WTC11 (cell line): ENCODE measurements at regions not wholly inside any gene's neighbourhood (a gene's known extent, or its start where the extent isn't known, plus 50 kb on each side); places are given as distances from the start of the nearest gene placed in this dataset.

Source experiments
- ATAC-seq: fragments of 200-7000 bp; cut with Tn5 transposase; 2 replicates; pipeline ENCODE4 v1.10.0; 2021; ENCODE audit warnings: mild to moderate bottlenecking, moderate library complexity
- CTCF ChIA-PET: fragments of 300-600 bp; sonication (Branson Sonifier 250); formaldehyde crosslinking; loops from one replicate; lab custom pipeline; 2021; ENCODE audit warnings: antibody characterized with exemption; lab: Charles Lee
- POLR2A ChIA-PET: fragments of 350-600 bp; sonication (Branson Sonifier 250); formaldehyde crosslinking; loops from one replicate; lab custom pipeline; 2021; ENCODE audit warnings: antibody characterized with exemption; lab: Charles Lee
- DNase-seq: peaks from one replicate; pipeline ENCODE4 v3.0.0; 2021; ENCODE audit warnings: low spot score
- H3K27ac Mint-ChIP-seq: 2 replicates; pipeline ENCODE4 v1.8.0; 2021; ENCODE audit warnings: mixed read lengths
- H3K27me3 Mint-ChIP-seq: 2 replicates; pipeline ENCODE4 v1.8.0; 2021; ENCODE audit warnings: low read depth, mild to moderate bottlenecking, moderate library complexity, mixed read lengths
- H3K36me3 Mint-ChIP-seq: 2 replicates; pipeline ENCODE4 v1.8.0; 2021; ENCODE audit warnings: mixed read lengths
- H3K4me1 Mint-ChIP-seq: 2 replicates; pipeline ENCODE4 v1.8.0; 2022; ENCODE audit warnings: mixed read lengths
- H3K4me3 Mint-ChIP-seq: 2 replicates; pipeline ENCODE4 v1.8.0; 2021; ENCODE audit warnings: mild to moderate bottlenecking, moderate library complexity, mixed read lengths
- H3K9me3 Mint-ChIP-seq: 2 replicates; pipeline ENCODE4 v1.8.0; 2021; ENCODE audit warnings: mixed read lengths
- AR ChIP-seq: fragments of 250-450 bp; sonication (Bioruptor Pico); IDR thresholded peaks from 2 replicates; pipeline ENCODE4 v1.9.0; 2021; ENCODE audit warnings: mild to moderate bottlenecking
- CREB1 ChIP-seq: sonication (generic); formaldehyde crosslinking; IDR thresholded peaks from 2 replicates; pipeline ENCODE4 v1.8.0; 2023; ENCODE audit warnings: mild to moderate bottlenecking, missing genetic modification reagents
- ETV6 ChIP-seq: sonication (generic); formaldehyde crosslinking; IDR thresholded peaks from 2 replicates; pipeline ENCODE4 v1.8.1; 2022; ENCODE audit warnings: mild to moderate bottlenecking, missing genetic modification reagents
- FOXK1 ChIP-seq: sonication (generic); formaldehyde crosslinking; IDR thresholded peaks from 2 replicates; pipeline ENCODE4 v1.8.0; 2022; ENCODE audit warnings: mild to moderate bottlenecking, moderate library complexity, missing genetic modification reagents
- GRHL2 ChIP-seq: fragments of 250-450 bp; sonication (Bioruptor Pico); IDR thresholded peaks from 2 replicates; pipeline ENCODE4 v1.8.0; 2022; ENCODE audit warnings: mild to moderate bottlenecking, moderate library complexity; ENCODE audit not compliant: insufficient replicate concordance, severe bottlenecking
- IRF2 ChIP-seq: sonication (generic); formaldehyde crosslinking; IDR thresholded peaks from 2 replicates; pipeline ENCODE4 v1.8.0; 2022; ENCODE audit warnings: low read depth, missing genetic modification reagents, borderline replicate concordance
- MYBL2 ChIP-seq: sonication (generic); formaldehyde crosslinking; IDR thresholded peaks from 2 replicates; pipeline ENCODE4 v1.8.1; 2023; ENCODE audit warnings: mild to moderate bottlenecking, moderate library complexity, missing genetic modification reagents
- NFE2L1 ChIP-seq: sonication (generic); formaldehyde crosslinking; IDR thresholded peaks from 2 replicates; pipeline ENCODE4 v1.8.1; 2023; ENCODE audit warnings: missing genetic modification reagents
- NFYB ChIP-seq: sonication (generic); formaldehyde crosslinking; conservative IDR thresholded peaks from 2 replicates; pipeline ENCODE4 v1.8.0; 2022; ENCODE audit warnings: low read depth, missing genetic modification reagents
- SMAD3 ChIP-seq: sonication (generic); formaldehyde crosslinking; IDR thresholded peaks from 2 replicates; pipeline ENCODE4 v1.8.0; 2022; ENCODE audit warnings: missing genetic modification reagents, mild to moderate bottlenecking, borderline replicate concordance
- SOX15 ChIP-seq: fragments of 250-450 bp; sonication (Bioruptor Pico); IDR thresholded peaks from 2 replicates; pipeline ENCODE4 v1.9.0; 2021; ENCODE audit warnings: mild to moderate bottlenecking
- ZNF263 ChIP-seq: sonication (generic); formaldehyde crosslinking; IDR thresholded peaks from 2 replicates; pipeline ENCODE4 v1.8.1; 2022; ENCODE audit warnings: low read depth, mild to moderate bottlenecking, moderate library complexity, missing genetic modification reagents
- ZNF281 ChIP-seq: sonication (generic); formaldehyde crosslinking; IDR thresholded peaks from 2 replicates; pipeline ENCODE4 v1.8.0; 2023; ENCODE audit warnings: mild to moderate bottlenecking, missing genetic modification reagents
- ZNF512 ChIP-seq: sonication (generic); formaldehyde crosslinking; IDR thresholded peaks from 2 replicates; pipeline ENCODE4 v1.8.1; 2022; ENCODE audit warnings: missing genetic modification reagents, borderline replicate concordance
- TF ChIP-seq, protein P1 (sequence below): sonication (generic); formaldehyde crosslinking; conservative IDR thresholded peaks from 2 replicates; pipeline ENCODE4 v1.8.1; 2022; ENCODE audit warnings: mild to moderate bottlenecking, missing genetic modification reagents
- TF ChIP-seq, protein P2 (sequence below): sonication (generic); formaldehyde crosslinking; IDR thresholded peaks from 2 replicates; pipeline ENCODE4 v1.8.1; 2022; ENCODE audit warnings: low read depth, missing genetic modification reagents, borderline replicate concordance

DNA sequence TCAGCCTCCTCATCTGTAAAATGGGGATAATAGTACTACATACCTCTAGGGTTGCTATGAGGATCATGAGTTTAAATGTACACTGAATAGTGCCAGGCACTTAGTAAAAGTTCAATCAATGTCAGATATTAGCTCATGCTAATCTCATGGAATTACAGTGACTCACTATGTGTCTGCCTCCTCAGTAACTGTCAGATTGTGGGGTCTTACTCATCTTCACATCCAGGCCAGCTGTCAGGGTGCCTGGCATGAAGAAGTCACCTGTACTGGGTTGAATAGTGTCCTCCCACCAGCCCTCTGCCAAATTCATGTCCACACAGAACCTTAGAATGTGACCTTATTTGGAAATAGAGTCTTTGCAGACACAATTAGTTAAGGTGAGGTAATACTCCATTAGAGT is 54.3 kb upstream of the STIM2 start:
- POLR2A ChIA-PET, result no interaction called here
- peaks cover 10% of the 10 kb centered on the region for H3K4me1 Mint-ChIP-seq
- no peak for ATAC-seq

GRCh38 chr4:26807330-26807729 is 53.3 kb upstream of the STIM2 start:
- no peak overlapping the region for H3K27ac Mint-ChIP-seq
- H3K9me3 Mint-ChIP-seq, result peaks cover 14% of the 10 kb centered on the region
- no peak overlapping the region for H3K4me3 Mint-ChIP-seq
- DNase-seq (no peak), ATAC-seq (no peak)
- CTCF ChIA-PET, result interaction anchor here (0.6 kb wide), 1 partner anchor 24 kb away, joined by 3 read pairs; no protein-coding TSS in a partner anchor
- no peak for TF ChIP-seq FOXK1
- TF ChIP-seq NFYB, result no peak
- TF ChIP-seq AR (CRISPR knock-in tag), result no peak
- TF ChIP-seq ETV6 (CRISPR knock-in tag), result no peak
- TF ChIP-seq, protein P1, sequence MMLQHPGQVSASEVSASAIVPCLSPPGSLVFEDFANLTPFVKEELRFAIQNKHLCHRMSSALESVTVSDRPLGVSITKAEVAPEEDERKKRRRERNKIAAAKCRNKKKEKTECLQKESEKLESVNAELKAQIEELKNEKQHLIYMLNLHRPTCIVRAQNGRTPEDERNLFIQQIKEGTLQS (CRISPR knock-in tag), result no peak
- no peak for TF ChIP-seq GRHL2 (CRISPR knock-in tag)
- TF ChIP-seq ZNF512 (CRISPR knock-in tag), result no peak
- no peak for TF ChIP-seq IRF2 (CRISPR knock-in tag)
- no peak for TF ChIP-seq ZNF263
- 0 out of 2 replicates have a peak, but pooled peaks cover 3% of the 10 kb centered on the region for H3K36me3 Mint-ChIP-seq
- POLR2A ChIA-PET, result no interaction called here
- peaks cover 13% of the 10 kb centered on the region for H3K4me1 Mint-ChIP-seq
- H3K27me3 Mint-ChIP-seq, result no peaks in the 10 kb centered on the region; the same call in 1 of the 2 replicates

More for the DNA sequence above, 54.3 kb upstream of the STIM2 start:
- no peak for TF ChIP-seq ZNF281 (CRISPR knock-in tag)
- no peak for TF ChIP-seq SOX15 (CRISPR knock-in tag)
- TF ChIP-seq CREB1 (CRISPR knock-in tag), result no peak
- no peak for TF ChIP-seq NFE2L1 (CRISPR knock-in tag)
- no peak for TF ChIP-seq MYBL2 (CRISPR knock-in tag)
- no peak for TF ChIP-seq AR (CRISPR knock-in tag)
- no peak for TF ChIP-seq SMAD3 (CRISPR knock-in tag)
- TF ChIP-seq, protein P2, sequence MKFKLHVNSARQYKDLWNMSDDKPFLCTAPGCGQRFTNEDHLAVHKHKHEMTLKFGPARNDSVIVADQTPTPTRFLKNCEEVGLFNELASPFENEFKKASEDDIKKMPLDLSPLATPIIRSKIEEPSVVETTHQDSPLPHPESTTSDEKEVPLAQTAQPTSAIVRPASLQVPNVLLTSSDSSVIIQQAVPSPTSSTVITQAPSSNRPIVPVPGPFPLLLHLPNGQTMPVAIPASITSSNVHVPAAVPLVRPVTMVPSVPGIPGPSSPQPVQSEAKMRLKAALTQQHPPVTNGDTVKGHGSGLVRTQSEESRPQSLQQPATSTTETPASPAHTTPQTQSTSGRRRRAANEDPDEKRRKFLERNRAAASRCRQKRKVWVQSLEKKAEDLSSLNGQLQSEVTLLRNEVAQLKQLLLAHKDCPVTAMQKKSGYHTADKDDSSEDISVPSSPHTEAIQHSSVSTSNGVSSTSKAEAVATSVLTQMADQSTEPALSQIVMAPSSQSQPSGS (CRISPR knock-in tag), result no peak
- H3K9me3 Mint-ChIP-seq, result peaks cover 13% of the 10 kb centered on the region
- H3K27me3 Mint-ChIP-seq, result no peaks in the 10 kb centered on the region; the same call in 1 of the 2 replicates
- 0 out of 2 replicates have a peak, but pooled peaks cover 3% of the 10 kb centered on the region for H3K36me3 Mint-ChIP-seq
- H3K4me3 Mint-ChIP-seq, result no peak overlapping the region
- CTCF ChIA-PET, result no interaction called here
- H3K27ac Mint-ChIP-seq, result no peak overlapping the region; the same call in 1 of the 2 replicates
- no peak for DNase-seq
